ENCODE measurements at regions not wholly inside any gene's neighbourhood (a gene's known extent, or its start where the extent isn't known, plus 50 kb on each side); places are given as distances from the start of the nearest gene placed in this dataset.
A peak's percentile ranks its signal among the peaks of the same experiment; 100 is the strongest.

GRCh38 chrX:51804741-51805140 lies 61.5 kb downstream of the GSPT2 start:
- Histone ChIP-seq H3K27me3 (ENCODE audit: insufficient read depth, low read depth) (no peaks in the 10 kb centered on the region), H3K79me2 (ENCODE audit: low read depth) (no peaks in the 10 kb centered on the region), H3K36me3 (ENCODE audit: low read depth) (no peaks in the 10 kb centered on the region), H4K20me1 (ENCODE audit: insufficient read depth) (no peaks in the 10 kb centered on the region), H3K4me1 (replicated peaks; ENCODE audit: insufficient read depth) (no peaks in the 10 kb centered on the region), H3F3A (ENCODE audit: insufficient read depth, low read depth) (no peaks in the 10 kb centered on the region), H2AFZ (no peak overlapping the region), H3K9me2 (ENCODE audit: insufficient read depth) (no peaks in the 10 kb centered on the region), H3K4me3 (no peak overlapping the region), H3K27ac (no peak overlapping the region), H3K4me2 (no peak overlapping the region), H3K9me3 (ENCODE audit: insufficient read depth, low read depth) (no peaks in the 10 kb centered on the region)
- CTCF ChIA-PET, result no interaction called here
- TF ChIP-seq, protein P1, sequence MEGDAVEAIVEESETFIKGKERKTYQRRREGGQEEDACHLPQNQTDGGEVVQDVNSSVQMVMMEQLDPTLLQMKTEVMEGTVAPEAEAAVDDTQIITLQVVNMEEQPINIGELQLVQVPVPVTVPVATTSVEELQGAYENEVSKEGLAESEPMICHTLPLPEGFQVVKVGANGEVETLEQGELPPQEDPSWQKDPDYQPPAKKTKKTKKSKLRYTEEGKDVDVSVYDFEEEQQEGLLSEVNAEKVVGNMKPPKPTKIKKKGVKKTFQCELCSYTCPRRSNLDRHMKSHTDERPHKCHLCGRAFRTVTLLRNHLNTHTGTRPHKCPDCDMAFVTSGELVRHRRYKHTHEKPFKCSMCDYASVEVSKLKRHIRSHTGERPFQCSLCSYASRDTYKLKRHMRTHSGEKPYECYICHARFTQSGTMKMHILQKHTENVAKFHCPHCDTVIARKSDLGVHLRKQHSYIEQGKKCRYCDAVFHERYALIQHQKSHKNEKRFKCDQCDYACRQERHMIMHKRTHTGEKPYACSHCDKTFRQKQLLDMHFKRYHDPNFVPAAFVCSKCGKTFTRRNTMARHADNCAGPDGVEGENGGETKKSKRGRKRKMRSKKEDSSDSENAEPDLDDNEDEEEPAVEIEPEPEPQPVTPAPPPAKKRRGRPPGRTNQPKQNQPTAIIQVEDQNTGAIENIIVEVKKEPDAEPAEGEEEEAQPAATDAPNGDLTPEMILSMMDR (conservative IDR thresholded peaks at IDR 0.05), result 0 out of 2 replicates have a peak, but pooled peaks have one; percentile 16
- no peak for TF ChIP-seq EZH2 (IDR thresholded peaks at IDR 0.05; ENCODE audit: low read depth)
- POLR2A ChIA-PET (ENCODE audit: unreplicated experiment), result no interaction called here
- BruUV-seq (replicated peaks), result no TSS peak
- no peak for DNase-seq
- intact Hi-C loops (cut with micrococcal nuclease; ENCODE audit: unreplicated experiment), result no loop called here

GRCh38 chrX:51813886-51814460 lies 70.7 kb downstream of the GSPT2 start:
- H3K4me1 ChIP-seq (replicated peaks; ENCODE audit: insufficient read depth), result no peaks in the 10 kb centered on the region
- H3K27ac ChIP-seq, result no peak overlapping the region
- H3F3A ChIP-seq (ENCODE audit: insufficient read depth, low read depth), result no peaks in the 10 kb centered on the region
- intact Hi-C loops (cut with micrococcal nuclease; ENCODE audit: unreplicated experiment), result loop anchor here (10.0 kb wide), 1 partner anchor 71 kb away; no protein-coding TSS in a partner anchor
- POLR2A ChIA-PET (ENCODE audit: unreplicated experiment), result no interaction called here
- CTCF ChIA-PET, result no interaction called here
- no peak overlapping the region for H3K4me2 ChIP-seq
- no peak for DNase-seq
- H3K36me3 ChIP-seq (ENCODE audit: low read depth), result no peaks in the 10 kb centered on the region
- no peaks in the 10 kb centered on the region for H3K9me2 ChIP-seq (ENCODE audit: insufficient read depth)
- no peaks in the 10 kb centered on the region for H3K27me3 ChIP-seq (ENCODE audit: insufficient read depth, low read depth)
- BruUV-seq (replicated peaks), result no TSS peak
- TF ChIP-seq, protein P1 (conservative IDR thresholded peaks at IDR 0.05), result no peak
- TF ChIP-seq EZH2 (IDR thresholded peaks at IDR 0.05; ENCODE audit: low read depth), result no peak
- H3K4me3 ChIP-seq, result no peak overlapping the region
- H3K79me2 ChIP-seq (ENCODE audit: low read depth), result no peaks in the 10 kb centered on the region
- no peaks in the 10 kb centered on the region for H3K9me3 ChIP-seq (ENCODE audit: insufficient read depth, low read depth)
- no peak overlapping the region for H2AFZ ChIP-seq
- H4K20me1 ChIP-seq (ENCODE audit: insufficient read depth), result no peaks in the 10 kb centered on the region

DNA sequence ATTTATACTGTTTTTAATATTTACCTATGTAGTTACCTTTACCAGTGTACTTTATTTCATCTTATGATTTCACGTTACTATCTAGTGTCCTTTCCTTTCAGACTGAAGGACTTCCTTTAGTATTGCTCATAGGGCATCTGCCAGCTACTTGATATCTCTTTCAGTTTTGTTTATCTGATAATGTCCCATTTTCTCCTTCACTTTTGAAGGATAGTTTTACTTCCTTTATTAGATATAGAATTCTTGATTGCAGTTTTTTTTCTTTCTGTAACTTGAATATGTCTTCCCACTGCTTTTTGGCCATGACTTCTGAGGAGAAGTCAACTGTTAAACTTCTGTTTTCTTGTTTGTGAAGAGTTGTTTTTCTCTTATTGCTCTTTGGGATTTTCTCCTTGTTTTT lies 69.4 kb upstream of the MAGED1 start:
- no peaks in the 10 kb centered on the region for H3K79me2 ChIP-seq (ENCODE audit: low read depth)
- no peaks in the 10 kb centered on the region for H3K27me3 ChIP-seq (ENCODE audit: insufficient read depth, low read depth)
- H2AFZ ChIP-seq, result no peak overlapping the region
- intact Hi-C loops (cut with micrococcal nuclease; ENCODE audit: unreplicated experiment), result no loop called here
- H3K4me1 ChIP-seq (replicated peaks; ENCODE audit: insufficient read depth), result no peaks in the 10 kb centered on the region
- H3K9me2 ChIP-seq (ENCODE audit: insufficient read depth), result no peaks in the 10 kb centered on the region
- no peaks in the 10 kb centered on the region for H4K20me1 ChIP-seq (ENCODE audit: insufficient read depth)
- H3K9me3 ChIP-seq (ENCODE audit: insufficient read depth, low read depth), result no peaks in the 10 kb centered on the region
- no peaks in the 10 kb centered on the region for H3K36me3 ChIP-seq (ENCODE audit: low read depth)
- BruUV-seq (replicated peaks), result no TSS peak
- no peak overlapping the region for H3K4me2 ChIP-seq
- no peak overlapping the region for H3K4me3 ChIP-seq
- no peak for DNase-seq
- TF ChIP-seq EZH2 (IDR thresholded peaks at IDR 0.05; ENCODE audit: low read depth), result no peak
- TF ChIP-seq, protein P1 (conservative IDR thresholded peaks at IDR 0.05), result no peak
- H3K27ac ChIP-seq, result no peak overlapping the region
- POLR2A ChIA-PET (ENCODE audit: unreplicated experiment), result no interaction called here
- H3F3A ChIP-seq (ENCODE audit: insufficient read depth, low read depth), result no peaks in the 10 kb centered on the region
- CTCF ChIA-PET, result no interaction called here

All from PC-9 (cell line).